ENCODE measurements at regions not wholly inside any gene's neighbourhood (a gene's known extent, or its start where the extent isn't known, plus 50 kb on each side); places are given as distances from the start of the nearest gene placed in this dataset.

GRCh38 chr20:62589150-62589498, 53.2 kb upstream of the SLCO4A1 start:
- in situ Hi-C loops (cut with HindIII; ENCODE audit: low sequenced_read_pairs): no loop called here
- DNase-seq (ENCODE audit: low read depth): no peak
- no peak for TF ChIP-seq CTCF (IDR thresholded peaks at IDR 0.05; ENCODE audit: low read depth, low read length, missing control alignments)
- no peak overlapping the region for H3K4me3 ChIP-seq (ENCODE audit: low read depth, low read length)

- H3K4me3 ChIP-seq (ENCODE audit: low read depth, low read length): no peak overlapping the region
- in situ Hi-C loops (cut with HindIII; ENCODE audit: low sequenced_read_pairs): no loop called here
- TF ChIP-seq CTCF (IDR thresholded peaks at IDR 0.05; ENCODE audit: low read depth, low read length, missing control alignments): no peak
- no peak for DNase-seq (ENCODE audit: low read depth)
These were observed 52.6 kb upstream of the SLCO4A1 start for GRCh38 chr20:62589720-62590119.

- in situ Hi-C loops (cut with HindIII; ENCODE audit: low sequenced_read_pairs): no loop called here
- no peak overlapping the region for H3K4me3 ChIP-seq (ENCODE audit: low read depth, low read length)
- DNase-seq (ENCODE audit: low read depth): peak; percentile 20
- no peak for TF ChIP-seq CTCF (IDR thresholded peaks at IDR 0.05; ENCODE audit: low read depth, low read length, missing control alignments)
These were observed 51.8 kb upstream of the SLCO4A1 start for GRCh38 chr20:62590309-62591121.

- in situ Hi-C loops (cut with HindIII; ENCODE audit: low sequenced_read_pairs): no loop called here
- no peak for DNase-seq (ENCODE audit: low read depth)
- H3K4me3 ChIP-seq (ENCODE audit: low read depth, low read length): no peak overlapping the region
- TF ChIP-seq CTCF (IDR thresholded peaks at IDR 0.05; ENCODE audit: low read depth, low read length, missing control alignments): no peak
These were observed 51.2 kb upstream of the SLCO4A1 start for GRCh38 chr20:62591122-62591468.

GRCh38 chr20:62591591-62591990, 50.7 kb upstream of the SLCO4A1 start:
- H3K4me3 ChIP-seq (ENCODE audit: low read depth, low read length): no peak overlapping the region
- no peak for DNase-seq (ENCODE audit: low read depth)
- in situ Hi-C loops (cut with HindIII; ENCODE audit: low sequenced_read_pairs): no loop called here
- no peak for TF ChIP-seq CTCF (IDR thresholded peaks at IDR 0.05; ENCODE audit: low read depth, low read length, missing control alignments)

Data from astrocyte of the cerebellum (primary cell).